ENCODE measurements at regions not wholly inside any gene's neighbourhood (a gene's known extent, or its start where the extent isn't known, plus 50 kb on each side); places are given as distances from the start of the nearest gene placed in this dataset.
"Not testable (repeated sequence)": the region's sequence is repeated elsewhere in the genome, so short reads cannot be mapped to it uniquely, and the experiment has no call there.

DNA sequence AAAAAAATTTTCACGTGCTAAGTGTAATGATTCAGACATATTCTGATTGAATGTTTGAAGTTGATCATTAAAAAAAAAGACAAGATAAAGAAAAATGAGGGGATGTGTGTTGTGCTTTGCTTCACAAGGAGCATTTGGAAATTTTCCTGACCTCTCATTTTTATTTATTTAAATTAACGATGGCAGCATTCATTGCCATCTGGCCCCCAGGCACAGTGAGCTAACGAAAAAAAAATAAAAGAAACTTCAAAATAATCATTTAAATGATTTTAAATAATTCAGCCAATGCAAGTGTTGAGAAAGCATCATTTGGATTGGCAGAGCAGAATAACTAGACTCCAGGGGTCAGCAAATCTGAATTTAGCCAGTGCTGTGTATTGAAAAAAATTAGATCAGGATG is 1037.2 kb downstream of the CDH11 start:
- no peak for DNase-seq

DNA sequence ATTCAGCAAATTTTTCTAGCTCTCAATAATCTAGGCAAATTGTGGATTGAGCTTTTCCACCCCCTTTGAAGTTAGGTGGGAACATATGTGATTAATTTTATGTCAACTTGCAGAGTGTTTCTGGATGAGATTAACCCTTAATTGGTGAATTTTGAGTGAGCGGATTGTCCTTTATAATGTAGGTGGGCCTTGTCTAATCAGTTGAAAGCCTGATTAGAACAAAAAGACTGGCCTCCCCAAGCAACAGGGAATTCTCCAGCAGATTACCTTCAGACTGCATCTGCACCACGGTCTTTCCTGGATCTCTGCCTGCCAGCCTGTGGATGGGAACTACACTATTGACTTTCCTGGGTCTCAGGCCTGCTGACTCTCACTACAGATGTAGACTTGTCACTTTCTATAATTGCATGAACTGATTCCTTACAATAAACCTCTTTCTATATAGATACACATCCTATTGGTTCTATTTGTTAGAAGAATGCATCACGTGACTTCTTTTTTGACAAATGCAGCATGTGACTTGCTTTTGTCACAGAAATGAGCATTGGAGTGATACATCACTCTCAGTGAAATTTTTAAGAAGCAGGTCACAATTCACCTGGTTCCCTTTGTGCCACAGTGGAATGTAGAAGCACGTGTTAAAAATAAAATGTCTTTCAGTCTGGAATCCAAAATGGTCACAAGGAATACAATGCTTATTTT is 1038.3 kb downstream of the CDH11 start:
- no peak for DNase-seq

DNA sequence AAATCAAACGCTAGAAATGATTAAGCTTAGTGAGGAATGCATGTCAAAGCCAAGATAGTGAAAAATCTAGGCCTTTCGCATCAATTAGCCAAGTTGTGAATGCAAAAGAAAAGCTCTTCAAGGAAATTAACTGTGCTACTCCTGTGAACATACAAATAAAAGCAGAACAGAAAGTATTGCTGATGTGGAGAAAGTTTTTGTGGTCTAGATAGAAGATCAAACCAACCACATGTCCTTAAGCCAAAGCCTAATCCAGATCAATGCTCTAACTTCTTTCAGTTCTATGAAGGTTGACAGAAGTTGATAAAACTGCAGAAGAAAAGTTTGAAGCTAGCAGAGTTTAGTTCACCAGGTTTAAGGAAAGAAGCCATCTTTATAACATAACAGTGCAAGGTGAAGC is 1044.6 kb downstream of the CDH11 start:
- DNase-seq = no peak

DNA sequence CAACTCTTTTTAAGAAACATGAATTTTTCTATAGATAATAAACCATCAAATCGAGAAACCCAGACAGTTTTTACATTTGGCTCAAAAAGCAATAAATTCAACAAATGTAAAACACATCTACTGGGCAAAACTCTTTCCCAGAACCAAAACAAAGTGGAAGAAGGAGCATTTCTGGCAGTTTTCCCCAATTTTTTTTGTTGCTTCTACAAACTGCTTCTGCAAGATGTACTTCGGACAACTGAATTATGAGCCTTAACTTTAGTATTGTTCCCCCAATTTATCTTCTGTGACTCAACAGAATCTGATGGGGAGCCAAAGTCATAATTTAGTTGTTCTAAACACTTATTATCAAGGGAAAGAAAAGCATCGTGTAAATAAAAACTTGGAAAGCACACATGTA is 1047.2 kb downstream of the CDH11 start:
- no peak for DNase-seq

DNA sequence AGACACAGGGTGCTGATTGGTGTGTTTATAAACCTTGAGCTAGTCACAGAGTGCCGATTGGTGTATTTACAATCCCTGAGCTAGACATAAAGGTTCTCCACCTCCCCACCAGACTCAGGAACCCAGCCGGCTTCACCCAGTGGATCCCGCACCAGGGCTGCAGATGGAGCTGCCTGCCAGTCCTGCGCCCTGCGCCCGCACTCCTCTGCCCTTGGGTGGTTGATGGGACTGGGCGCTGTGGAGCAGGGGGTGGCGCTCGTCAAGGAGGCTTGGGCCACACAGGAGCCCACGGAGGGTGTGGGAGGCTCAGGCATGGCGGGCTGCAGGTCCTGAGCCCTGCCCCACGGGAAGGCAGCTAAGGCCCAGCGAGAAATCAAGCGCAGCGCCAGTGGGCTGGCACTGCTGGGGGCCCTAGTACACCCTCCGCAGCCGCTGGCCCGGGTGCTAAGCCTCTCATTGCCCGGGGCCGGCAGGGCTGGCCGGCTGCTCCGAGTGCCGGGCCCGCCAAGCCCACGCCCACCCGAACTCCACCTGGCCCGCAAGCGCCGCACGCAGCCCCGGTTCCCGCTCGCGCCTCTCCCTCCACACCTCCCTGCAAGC is 1049.6 kb downstream of the CDH11 start:
- DNase-seq = not testable (repeated sequence)

DNA sequence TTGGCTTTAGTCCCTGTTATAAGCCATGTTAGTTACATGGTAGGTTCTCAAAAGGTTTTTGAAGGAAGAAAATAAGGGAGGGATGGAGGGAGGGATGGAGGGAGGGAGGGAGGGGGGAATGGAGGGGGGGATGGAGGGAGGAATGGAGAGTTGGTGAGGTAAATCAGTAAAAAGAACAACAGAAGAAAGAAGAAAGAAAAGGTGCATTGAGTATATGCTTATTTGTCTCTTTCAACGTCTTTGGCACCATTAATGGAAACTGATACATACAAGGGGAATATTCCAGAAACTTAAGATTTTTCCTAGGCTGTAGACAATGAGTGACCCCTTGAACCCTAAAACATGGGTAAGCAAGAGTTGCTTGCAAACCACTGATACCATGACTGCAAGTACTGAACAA is 1056.3 kb downstream of the CDH11 start:
- no peak for DNase-seq

DNA sequence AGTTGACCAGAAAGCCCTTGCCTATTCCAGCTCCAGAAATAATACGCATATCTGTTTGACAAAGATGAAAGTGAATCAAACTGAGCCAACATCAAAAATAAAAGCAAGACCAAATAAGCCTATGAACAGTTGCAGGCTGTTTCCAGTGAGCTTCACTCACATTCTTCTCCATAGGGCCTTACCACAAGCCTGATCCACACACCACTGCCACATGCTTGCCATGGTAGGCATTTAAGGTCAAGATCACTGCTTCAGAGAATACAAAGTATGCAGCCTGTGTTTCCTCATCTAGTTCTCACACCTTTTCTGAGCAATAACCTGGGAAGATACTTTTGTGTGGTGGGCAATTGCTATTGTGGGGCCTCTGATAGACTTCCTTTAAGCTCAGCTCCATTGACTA is 1060.2 kb downstream of the CDH11 start:
- no peak for DNase-seq

DNA sequence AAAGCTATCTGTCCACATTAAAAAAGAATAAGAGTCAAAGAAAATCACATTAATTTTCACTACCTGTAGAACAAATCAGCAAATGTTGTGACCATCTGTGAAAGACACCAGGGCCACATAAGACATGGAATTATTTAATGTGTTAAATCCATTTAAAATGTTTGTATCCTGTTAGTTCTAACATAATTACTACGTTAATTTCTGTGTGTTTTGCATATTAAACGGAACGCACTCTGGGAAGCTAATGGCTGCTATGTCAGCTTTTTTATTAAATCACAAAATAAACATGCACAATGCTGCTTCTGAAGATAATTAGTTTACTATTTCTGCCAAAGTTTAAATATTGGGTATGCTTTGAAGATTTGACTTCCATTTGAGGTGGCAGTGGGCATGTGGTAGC is 1061.2 kb downstream of the CDH11 start:
- DNase-seq = no peak

DNA sequence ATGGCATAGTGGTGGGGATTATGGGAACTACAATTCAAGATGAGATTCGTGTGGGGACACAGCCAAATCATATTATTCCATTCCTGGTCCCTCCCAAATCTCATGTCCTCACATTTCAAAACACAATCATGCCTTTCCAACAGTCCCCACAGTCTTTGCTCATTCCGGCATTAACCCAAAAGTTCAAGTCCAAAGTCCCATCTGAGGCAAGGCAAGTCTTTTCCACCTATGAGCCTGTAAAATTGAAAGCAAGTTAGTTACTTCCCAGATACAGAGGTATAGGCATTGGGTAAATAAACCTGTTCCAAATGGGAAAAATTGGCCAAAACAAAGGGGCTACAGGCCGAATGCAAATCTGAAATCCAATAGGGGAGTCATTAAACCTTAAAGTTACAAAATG is 1063.2 kb downstream of the CDH11 start:
- DNase-seq = no peak

DNA sequence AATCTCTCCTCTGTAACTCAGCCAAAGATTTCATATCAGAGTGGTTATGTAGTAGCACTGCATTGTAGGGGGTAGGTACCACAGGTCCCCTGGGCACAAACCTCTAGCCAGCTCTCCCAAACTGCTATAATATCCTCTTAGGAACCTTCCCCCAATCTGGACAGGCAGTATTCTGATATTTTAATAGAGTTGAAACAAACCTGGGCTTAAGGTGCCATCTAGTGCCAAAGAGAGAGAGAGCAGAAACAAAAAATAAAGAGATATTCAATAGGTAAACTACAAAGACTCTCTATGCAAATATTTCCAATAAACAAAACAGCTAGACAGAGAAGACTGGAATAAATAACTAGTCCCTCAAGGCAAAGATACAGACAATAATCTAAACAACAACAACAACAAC is 1070.0 kb downstream of the CDH11 start:
- DNase-seq = peak; percentile 5

DNA sequence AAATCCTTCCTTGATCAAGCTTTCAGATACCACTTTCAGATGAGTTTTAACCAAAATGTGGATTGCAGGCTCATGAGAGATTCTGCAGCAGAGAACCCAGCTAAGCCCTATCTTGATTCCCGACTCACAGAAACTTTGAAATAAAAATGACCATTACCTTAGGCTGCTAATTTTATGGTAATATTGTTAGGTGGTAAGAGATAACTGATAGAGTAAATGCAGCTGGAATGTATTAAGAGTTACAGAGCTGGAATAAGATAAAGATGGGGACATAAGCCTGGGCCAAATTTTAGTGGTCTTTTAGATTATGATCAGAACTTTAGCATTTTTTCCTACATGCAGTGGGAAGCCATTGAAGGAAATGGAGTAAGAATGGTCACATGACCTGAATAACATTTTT is 1074.0 kb downstream of the CDH11 start:
- DNase-seq = no peak

DNA sequence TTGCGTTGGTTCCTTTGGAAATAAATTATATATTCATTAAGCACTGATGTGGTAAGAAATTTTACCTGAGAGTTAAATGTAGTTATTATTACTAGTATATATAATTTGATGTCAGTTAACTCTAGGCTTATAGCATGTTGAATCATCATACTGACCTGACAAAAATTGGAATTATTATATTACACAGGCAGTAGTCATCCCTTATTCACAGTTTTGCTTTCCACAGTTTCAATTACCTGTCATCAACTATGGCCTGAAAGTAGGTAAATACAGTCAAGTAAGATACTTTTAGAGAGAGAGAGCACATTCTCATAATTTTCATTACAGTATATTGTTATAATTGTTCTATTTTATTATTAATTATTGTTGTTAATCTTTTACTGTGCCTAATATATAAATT is 1074.7 kb downstream of the CDH11 start:
- DNase-seq = no peak

DNA sequence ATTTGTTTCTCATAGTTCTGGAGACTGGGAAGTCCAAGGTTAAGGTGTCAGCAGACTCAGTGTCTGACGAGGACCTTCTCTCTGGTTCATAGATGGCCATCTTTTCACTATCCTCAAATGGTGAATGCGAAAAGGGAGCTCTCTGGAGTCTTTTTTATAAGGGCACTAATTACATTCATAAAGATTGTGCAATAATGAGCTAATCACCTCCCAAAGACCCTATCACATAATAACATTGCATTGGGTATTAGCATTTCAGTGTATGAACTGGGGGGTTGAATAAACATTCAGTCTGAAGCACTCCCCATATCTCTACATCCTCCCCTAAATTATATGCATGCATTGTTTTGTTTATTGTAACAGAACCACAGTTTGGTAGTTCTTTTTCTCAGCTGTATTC is 1086.5 kb downstream of the CDH11 start:
- no peak for DNase-seq

DNA sequence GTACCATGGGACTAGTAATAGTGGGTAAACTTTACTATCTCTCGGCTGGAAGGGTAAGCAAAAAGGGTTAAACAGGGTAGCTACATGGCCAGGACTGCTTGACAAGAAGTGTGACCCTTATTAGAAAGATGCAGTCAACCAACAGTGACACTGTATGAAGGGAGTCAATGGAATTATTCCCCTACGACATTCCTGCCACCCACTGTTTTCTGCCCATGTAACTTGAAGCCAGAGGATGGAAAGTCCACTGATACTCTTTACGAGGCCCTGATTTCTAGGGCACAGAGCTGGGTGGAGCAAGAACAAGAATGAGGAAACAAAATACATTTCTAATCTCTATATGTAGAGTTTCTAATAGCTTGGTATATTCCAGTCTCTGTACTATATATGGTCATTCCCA is 1102.5 kb downstream of the CDH11 start:
- DNase-seq = no peak

DNA sequence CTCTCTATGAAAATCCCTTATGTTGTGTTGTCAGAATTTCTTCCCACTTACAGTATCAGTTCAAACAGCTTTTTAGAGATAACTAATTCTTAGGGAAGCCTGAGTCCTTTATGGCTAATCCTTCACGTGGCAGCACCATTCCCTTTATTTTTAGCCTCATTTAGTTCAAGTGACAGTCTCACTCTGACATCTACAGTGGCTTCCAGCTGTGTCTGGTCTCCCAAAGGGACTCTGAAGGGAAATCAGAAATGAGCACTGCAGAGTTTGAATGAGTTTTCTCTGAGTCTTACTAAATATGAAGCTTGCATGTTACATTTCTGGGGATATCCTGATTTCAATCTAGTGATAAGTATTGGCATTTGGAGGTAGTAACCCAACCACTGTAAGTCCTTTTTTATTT is 1104.1 kb downstream of the CDH11 start:
- DNase-seq = no peak

DNA sequence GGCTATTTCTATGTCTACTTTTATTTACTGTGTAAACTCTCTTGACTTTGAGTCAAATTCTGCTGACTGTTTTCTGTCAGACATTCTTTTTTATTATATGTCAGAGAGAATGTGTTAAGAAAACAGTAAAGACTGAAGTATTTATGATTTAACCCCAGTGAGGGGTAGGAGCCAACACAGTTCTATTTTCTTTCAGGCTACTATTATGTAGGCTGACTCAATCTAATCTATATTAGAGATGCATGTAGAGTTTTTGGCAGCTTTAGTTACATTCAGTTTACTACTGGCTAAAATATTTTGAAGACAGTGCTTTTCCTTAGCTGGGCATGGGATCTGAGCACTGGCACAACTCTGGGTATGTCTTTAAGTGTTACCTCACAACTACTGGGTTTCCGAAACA is 1108.0 kb downstream of the CDH11 start:
- DNase-seq = no peak

DNA sequence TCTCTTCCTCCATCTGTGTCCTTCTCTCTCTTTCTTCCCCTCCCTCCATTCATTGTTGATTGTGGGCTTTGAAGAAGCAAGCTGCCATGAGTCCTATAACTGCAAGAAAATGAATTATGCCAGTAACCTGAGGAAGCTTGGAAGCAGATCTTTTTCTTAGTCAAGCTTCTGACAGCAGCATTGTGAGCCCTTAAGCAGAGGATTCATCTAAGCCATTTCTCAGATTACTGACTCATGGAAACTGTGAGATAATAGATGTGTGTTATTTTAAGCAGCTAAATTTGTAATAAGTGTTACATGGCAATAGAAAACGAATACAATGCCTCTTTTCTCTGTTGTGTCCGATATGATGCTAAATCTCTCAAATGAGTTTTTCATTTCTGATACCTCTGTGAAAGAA is 1109.7 kb downstream of the CDH11 start:
- DNase-seq = no peak

DNA sequence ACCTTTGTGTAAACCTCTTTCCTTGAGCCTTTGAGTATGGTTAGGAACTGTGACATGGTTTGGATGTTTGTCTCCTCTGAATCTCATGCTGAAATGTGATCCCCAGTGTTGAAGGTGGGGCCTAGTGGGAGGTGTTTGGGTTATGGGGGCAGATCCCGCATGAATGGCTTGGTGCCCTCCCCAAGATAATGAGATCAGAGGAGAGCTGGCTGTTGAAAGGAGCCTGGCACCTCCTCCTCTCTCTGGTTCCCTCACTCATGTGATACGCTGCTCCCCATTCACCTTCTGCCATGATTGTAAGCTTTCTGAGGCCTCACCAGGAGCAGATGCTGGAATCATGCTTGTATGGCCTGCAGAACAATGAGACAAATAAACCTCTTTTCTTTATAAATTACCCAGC is 1110.2 kb downstream of the CDH11 start:
- DNase-seq = no peak

DNA sequence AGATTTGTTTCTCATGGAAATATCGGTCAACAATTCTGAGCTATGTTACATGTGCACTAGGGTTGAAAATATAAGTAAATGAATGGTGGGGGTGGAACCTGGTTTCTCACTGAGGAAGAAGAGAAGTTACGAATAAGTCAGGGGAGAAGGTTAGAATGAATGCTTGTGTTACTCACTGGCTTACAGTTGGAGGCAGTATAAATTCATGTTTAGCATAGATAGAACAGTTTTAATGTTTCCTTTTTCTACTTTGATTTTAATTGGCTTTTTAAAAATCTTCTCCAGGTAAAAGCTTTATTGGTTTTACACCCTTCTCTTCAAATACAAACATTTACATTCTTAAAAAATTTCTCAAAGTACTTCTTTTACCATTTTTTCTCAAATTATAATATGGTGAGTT is 1113.7 kb downstream of the CDH11 start:
- DNase-seq = no peak

DNA sequence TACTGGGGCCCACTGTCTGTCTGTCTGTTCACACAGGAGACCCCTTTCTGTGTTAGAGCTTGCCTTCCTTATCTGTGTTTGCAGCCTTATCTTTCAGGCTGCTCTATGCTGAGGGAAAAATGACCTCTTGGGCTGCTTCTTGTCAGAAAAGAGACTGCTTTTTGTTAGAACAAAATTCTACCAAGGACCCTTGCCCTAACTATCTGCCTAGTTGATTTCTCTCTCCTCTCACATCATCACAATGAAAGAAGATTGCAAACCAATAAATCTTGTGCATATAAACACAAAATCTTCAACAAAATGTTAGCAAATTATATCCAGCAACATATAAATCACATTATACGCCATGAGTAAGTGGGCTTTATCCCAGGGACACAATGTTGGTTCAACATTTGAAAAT is 1117.7 kb downstream of the CDH11 start:
- no peak for DNase-seq

DNA sequence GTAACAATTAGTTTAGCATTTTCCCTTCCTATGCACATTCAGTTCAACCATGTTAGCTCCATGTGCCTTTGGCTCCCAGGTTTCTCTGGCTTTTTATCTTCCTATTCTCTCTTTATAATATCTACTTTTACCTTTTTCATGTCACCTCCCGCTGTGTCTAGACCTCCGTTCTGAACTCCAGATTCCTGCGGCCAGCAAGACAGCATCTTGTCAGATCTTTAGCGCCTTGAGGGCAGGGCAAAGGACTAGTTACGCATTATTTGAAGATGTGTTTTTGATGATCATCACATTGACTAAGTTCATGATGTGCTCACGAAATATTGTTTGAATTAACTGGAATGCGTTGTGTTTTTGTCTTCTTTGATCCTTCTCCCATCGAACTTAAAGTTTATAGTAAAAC is 1126.8 kb downstream of the CDH11 start:
- no peak for DNase-seq

DNA sequence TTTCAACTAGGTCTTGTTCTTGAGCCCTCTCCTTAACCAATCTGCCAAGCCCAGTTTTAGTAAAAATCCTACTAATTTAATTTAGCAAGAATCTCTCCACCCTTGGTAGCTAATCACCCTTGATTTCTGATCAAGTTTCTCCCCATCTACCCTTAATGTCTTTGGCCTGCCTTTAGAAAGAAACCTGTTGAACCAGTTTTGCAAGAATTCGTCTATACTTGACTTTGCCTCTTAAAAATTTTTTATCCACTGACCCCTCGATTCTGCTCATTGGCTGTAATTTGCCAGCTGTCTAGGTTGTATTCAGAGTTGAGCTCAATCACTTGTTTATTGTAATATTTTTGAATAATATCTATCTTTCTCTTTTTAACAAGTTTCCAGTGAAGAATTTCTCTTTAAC is 1138.5 kb downstream of the CDH11 start:
- no peak for DNase-seq

DNA sequence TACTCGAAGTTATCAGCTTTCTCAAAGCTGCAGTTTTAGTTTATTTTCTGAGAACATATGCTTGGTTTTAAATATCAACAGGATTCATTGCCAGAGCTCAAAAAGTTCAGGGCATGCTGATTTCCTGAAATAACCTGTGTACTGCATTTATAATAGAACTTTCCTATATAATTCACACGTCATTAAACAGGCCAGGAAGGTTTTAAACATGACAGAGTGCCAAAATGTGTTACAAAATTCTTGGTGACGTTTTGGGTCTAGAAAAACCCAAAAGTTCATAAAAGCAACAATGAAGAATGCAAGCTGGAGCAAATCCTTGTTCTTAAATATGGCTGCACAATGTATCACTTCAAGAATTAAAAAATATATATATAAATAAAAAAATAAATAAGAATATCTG is 1139.1 kb downstream of the CDH11 start:
- DNase-seq = no peak

DNA sequence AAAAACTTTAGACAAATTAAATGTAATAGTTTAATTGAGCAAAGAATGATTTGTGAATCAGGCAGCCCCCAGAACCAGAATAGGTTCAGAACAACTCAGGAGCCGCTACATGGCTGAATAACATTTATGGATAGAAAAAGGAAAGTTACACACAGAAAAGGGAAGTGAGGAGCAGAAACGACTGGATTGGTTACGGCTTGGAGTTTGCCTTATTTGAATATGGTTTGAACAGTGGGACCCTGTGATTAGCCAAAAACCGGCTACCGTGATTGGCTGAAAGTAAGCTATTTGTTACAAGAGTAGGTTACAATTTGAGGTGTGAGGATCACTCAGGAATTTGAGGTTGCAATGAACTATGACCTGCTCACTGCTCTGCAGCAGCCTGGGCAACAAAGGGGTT is 1139.8 kb downstream of the CDH11 start:
- no peak for DNase-seq

DNA sequence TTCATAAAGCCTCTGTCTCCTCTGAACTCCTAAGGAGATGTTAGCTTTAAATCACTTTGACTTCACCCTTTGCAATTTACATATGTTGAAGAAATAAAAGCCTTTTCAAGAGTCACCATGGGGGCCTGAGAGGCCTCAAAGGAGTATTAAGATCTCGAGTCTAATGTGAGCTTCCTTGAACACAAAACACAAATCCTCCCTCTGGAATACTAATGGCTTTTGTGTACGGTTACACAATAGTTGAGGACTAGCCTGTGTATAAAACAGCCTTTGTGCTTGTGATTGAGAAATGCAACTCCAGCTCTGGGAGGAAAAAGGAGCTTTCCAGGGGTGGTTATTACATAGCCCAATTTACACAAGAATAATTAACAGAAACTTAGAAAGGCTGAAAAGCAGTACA is 1140.2 kb downstream of the CDH11 start:
- no peak for DNase-seq

Measured in NCI-H2171 treated with DMSO at 0.1 percent for 48 hours (cell line).